Activated effector memory CD4-positive, alpha-beta T cell treated with Interleukin-2 at 50 U/mL for 16 hours (primary cell): ENCODE measurements at regions not wholly inside any gene's neighbourhood (a gene's known extent, or its start where the extent isn't known, plus 50 kb on each side); places are given as distances from the start of the nearest gene placed in this dataset.

Experiments used
- DNase-seq: peaks from one replicate; pipeline ENCODE4 v3.0.0-alpha.2; 2020

- DNase-seq: no peak
Measured at GRCh38 chr22:27435844-27436576, 365.5 kb downstream of the MN1 start.

- DNase-seq: no peak
Measured at GRCh38 chr22:27436591-27436990, 365.0 kb downstream of the MN1 start.

GRCh38 chr22:27437570-27437969, 364.0 kb downstream of the MN1 start:
- DNase-seq: no peak

- DNase-seq: no peak
Measured at GRCh38 chr22:27438271-27438980, 363.1 kb downstream of the MN1 start.

- DNase-seq: no peak
Measured at GRCh38 chr22:27439131-27439530, 362.4 kb downstream of the MN1 start.

GRCh38 chr22:27440304-27440865, 361.2 kb downstream of the MN1 start:
- no peak for DNase-seq

GRCh38 chr22:27441706-27442475, 359.7 kb downstream of the MN1 start:
- DNase-seq: no peak

GRCh38 chr22:27443306-27443705, 358.2 kb downstream of the MN1 start:
- DNase-seq: no peak

GRCh38 chr22:27445881-27446280, 355.7 kb downstream of the MN1 start:
- no peak for DNase-seq

GRCh38 chr22:27447289-27447688, 354.3 kb downstream of the MN1 start:
- DNase-seq: no peak

- DNase-seq: no peak
Measured at GRCh38 chr22:27450448-27450847, 351.1 kb downstream of the MN1 start.

- no peak for DNase-seq
Measured at GRCh38 chr22:27452245-27452644, 349.3 kb downstream of the MN1 start.

GRCh38 chr22:27452922-27453321, 348.6 kb downstream of the MN1 start:
- DNase-seq: no peak

GRCh38 chr22:27453725-27454124, 347.8 kb downstream of the MN1 start:
- DNase-seq: no peak

- DNase-seq: no peak
Measured at GRCh38 chr22:27454807-27455450, 346.6 kb downstream of the MN1 start.

- no peak for DNase-seq
Measured at GRCh38 chr22:27455526-27455925, 346.0 kb downstream of the MN1 start.

GRCh38 chr22:27456696-27457503, 344.7 kb downstream of the MN1 start:
- DNase-seq: no peak

GRCh38 chr22:27459999-27460398, 341.6 kb downstream of the MN1 start:
- DNase-seq: no peak

GRCh38 chr22:27460591-27461347, 340.8 kb downstream of the MN1 start:
- no peak for DNase-seq

GRCh38 chr22:27461470-27461869, 340.1 kb downstream of the MN1 start:
- DNase-seq: no peak

GRCh38 chr22:27462190-27462589, 339.4 kb downstream of the MN1 start:
- DNase-seq: no peak
